Thyroid gland (tissue), 4 donors: ENCODE measurements at regions not wholly inside any gene's neighbourhood (a gene's known extent, or its start where the extent isn't known, plus 50 kb on each side); places are given as distances from the start of the nearest gene placed in this dataset.
"Not testable (repeated sequence)": the region's sequence is repeated elsewhere in the genome, so short reads cannot be mapped to it uniquely, and the experiment has no call there.

Experiments used
- POLR2A ChIP-seq, 2 donors: fragments of 450-650 bp; IDR thresholded peaks; one replicate each; pipeline ENCODE4 v1.6.1; 2017; ENCODE audit warnings: antibody characterized with exemption in 2 of 2, mild to moderate bottlenecking in 2 of 2, moderate library complexity in 1 of 2
- TF ChIP-seq, protein P1 (sequence below), 6 experiments: fragments of 200-600 bp in 3 of 6; fragments of 450-650 bp in 3 of 6; sonication (generic) in 3 of 6; IDR thresholded peaks; one replicate each; pipeline ENCODE4 v1.5.1; 2016 to 2019; ENCODE audit warnings: antibody characterized with exemption in 6 of 6, mild to moderate bottlenecking in 2 of 6, inconsistent platforms in 1 of 6, moderate library complexity in 1 of 6

- TF ChIP-seq, protein P1, sequence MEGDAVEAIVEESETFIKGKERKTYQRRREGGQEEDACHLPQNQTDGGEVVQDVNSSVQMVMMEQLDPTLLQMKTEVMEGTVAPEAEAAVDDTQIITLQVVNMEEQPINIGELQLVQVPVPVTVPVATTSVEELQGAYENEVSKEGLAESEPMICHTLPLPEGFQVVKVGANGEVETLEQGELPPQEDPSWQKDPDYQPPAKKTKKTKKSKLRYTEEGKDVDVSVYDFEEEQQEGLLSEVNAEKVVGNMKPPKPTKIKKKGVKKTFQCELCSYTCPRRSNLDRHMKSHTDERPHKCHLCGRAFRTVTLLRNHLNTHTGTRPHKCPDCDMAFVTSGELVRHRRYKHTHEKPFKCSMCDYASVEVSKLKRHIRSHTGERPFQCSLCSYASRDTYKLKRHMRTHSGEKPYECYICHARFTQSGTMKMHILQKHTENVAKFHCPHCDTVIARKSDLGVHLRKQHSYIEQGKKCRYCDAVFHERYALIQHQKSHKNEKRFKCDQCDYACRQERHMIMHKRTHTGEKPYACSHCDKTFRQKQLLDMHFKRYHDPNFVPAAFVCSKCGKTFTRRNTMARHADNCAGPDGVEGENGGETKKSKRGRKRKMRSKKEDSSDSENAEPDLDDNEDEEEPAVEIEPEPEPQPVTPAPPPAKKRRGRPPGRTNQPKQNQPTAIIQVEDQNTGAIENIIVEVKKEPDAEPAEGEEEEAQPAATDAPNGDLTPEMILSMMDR (IDR thresholded peaks at IDR 0.05) = not testable (repeated sequence)
- TF ChIP-seq POLR2A (IDR thresholded peaks at IDR 0.05) = not testable (repeated sequence)
These were observed 108.9 kb upstream of the IL1RAPL2 start for GRCh38 chrX:104457130-104457529.
